NT2/D1 (cell line): ENCODE measurements at regions not wholly inside any gene's neighbourhood (a gene's known extent, or its start where the extent isn't known, plus 50 kb on each side); places are given as distances from the start of the nearest gene placed in this dataset.

ENCODE experiments used
- SUZ12 ChIP-seq: IDR thresholded peaks from 2 replicates; pipeline ENCODE4 v1.6.1; 2011; ENCODE audit not compliant: insufficient read length, insufficient read depth; ENCODE audit errors: extremely low read depth
- YY1 ChIP-seq: IDR thresholded peaks from 2 replicates; pipeline ENCODE4 v1.6.1; 2011; ENCODE audit not compliant: insufficient read length, insufficient read depth
- ZNF274 ChIP-seq: IDR thresholded peaks from 2 replicates; pipeline ENCODE4 v1.6.1; 2011; ENCODE audit warnings: mild to moderate bottlenecking, low read depth, low read length

GRCh38 chr4:107258359-107258758, 222.2 kb upstream of the DKK2 start:
- TF ChIP-seq ZNF274 (no peak), SUZ12 (no peak), YY1 (no peak)
